SK-N-SH (cell line): ENCODE measurements at regions not wholly inside any gene's neighbourhood (a gene's known extent, or its start where the extent isn't known, plus 50 kb on each side); places are given as distances from the start of the nearest gene placed in this dataset.

Source experiments
- CTCF ChIA-PET: fragments of 300-600, 350-600 bp; formaldehyde crosslinking; extraction: SDS; loops from one replicate; lab custom pipeline; 2021; lab: Yijun Ruan, JAX
- POLR2A ChIA-PET: fragments of 350-600 bp; sonication (Branson Sonifier 250); formaldehyde crosslinking; extraction: SDS; loops from one replicate; lab custom pipeline; 2020; ENCODE audit warnings: antibody characterized with exemption, inconsistent platforms; lab: Yijun Ruan, JAX
- DNase-seq: peaks from one replicate; pipeline ENCODE4 v3.0.0; 2012
- H2AFZ ChIP-seq: fragments of 200-600 bp; sonication (generic); 2 replicates; pipeline ENCODE4 v1.8.1; 2016; ENCODE audit warnings: antibody characterized with exemption, mild to moderate bottlenecking, low read depth
- H3F3A ChIP-seq: fragments of 200-600 bp; sonication (generic); replicated peaks from 2 replicates; pipeline ENCODE3; 2016; ENCODE audit warnings: antibody characterized with exemption, mild to moderate bottlenecking; ENCODE audit not compliant: insufficient read depth
- H3K27ac ChIP-seq, 2 experiments: fragments of 200-500 bp in 1 of 2; fragments of 200-600 bp in 1 of 2; sonication (Bioruptor generic) in 1 of 2; sonication (generic), shearing (Covaris generic) in 1 of 2; 2 replicates each; pipeline versions ENCODE4 v1.5.1 to v1.6.1; 2014 to 2016; ENCODE audit warnings: low read depth in 2 of 2, inconsistent platforms in 1 of 2, low read length in 1 of 2, mild to moderate bottlenecking in 1 of 2, mixed read lengths in 1 of 2
- H3K27me3 ChIP-seq: fragments of 200-600 bp; sonication (generic), shearing (Covaris generic); 2 replicates; pipeline ENCODE4 v1.6.1; 2016; ENCODE audit warnings: mixed run types; ENCODE audit not compliant: insufficient read depth
- H3K36me3 ChIP-seq, 2 experiments: fragments of 200-500 bp in 1 of 2; fragments of 200-600 bp in 1 of 2; sonication (Bioruptor generic) in 1 of 2; sonication (generic) in 1 of 2; replicated peaks in 1 of 2; 2 replicates each; pipeline versions ENCODE3 to v1.5.1; 2014 to 2016; ENCODE audit warnings: low read length in 1 of 2, mild to moderate bottlenecking in 1 of 2; ENCODE audit not compliant: insufficient read depth in 2 of 2, control insufficient read depth in 1 of 2
- H3K4me1 ChIP-seq, 2 experiments: fragments of 200-500 bp in 1 of 2; fragments of 200-600 bp in 1 of 2; sonication (Bioruptor generic) in 1 of 2; sonication (generic), shearing (Covaris generic) in 1 of 2; 2 replicates each; pipeline versions ENCODE4 v1.5.1 to v1.6.1; 2014 to 2016; ENCODE audit warnings: low read depth in 1 of 2, low read length in 1 of 2, mixed run types in 1 of 2; ENCODE audit not compliant: insufficient read depth in 2 of 2, control insufficient read depth in 1 of 2
- H3K4me2 ChIP-seq: fragments of 200-600 bp; sonication (generic), shearing (Covaris generic); 2 replicates; pipeline ENCODE4 v1.6.1; 2017; ENCODE audit warnings: mixed run types
- H3K4me3 ChIP-seq, 2 experiments: fragments of 200-500 bp in 1 of 2; fragments of 200-600 bp in 1 of 2; sonication (Bioruptor generic) in 1 of 2; sonication (generic), shearing (Covaris generic) in 1 of 2; 2 replicates each; pipeline versions ENCODE4 v1.5.1 to v1.8.1; 2014 to 2016; ENCODE audit warnings: low read depth in 2 of 2, inconsistent platforms in 1 of 2, low read length in 1 of 2, mild to moderate bottlenecking in 1 of 2, mixed read lengths in 1 of 2, moderate library complexity in 1 of 2
- H3K79me2 ChIP-seq: fragments of 200-600 bp; sonication (generic); 2 replicates; pipeline ENCODE4 v1.8.1; 2017; ENCODE audit warnings: mild to moderate bottlenecking; ENCODE audit not compliant: insufficient read depth
- H3K9ac ChIP-seq: fragments of 200-600 bp; sonication (generic); 2 replicates; pipeline ENCODE4 v1.6.1; 2017; ENCODE audit warnings: mixed run types
- H3K9me2 ChIP-seq: fragments of 200-600 bp; sonication (generic); 2 replicates; pipeline ENCODE4 v1.6.1; 2017; ENCODE audit warnings: mixed run types
- H3K9me3 ChIP-seq: fragments of 200-600 bp; sonication (generic); 2 replicates; pipeline ENCODE4 v1.6.1; 2017; ENCODE audit warnings: mixed run types, mild to moderate bottlenecking, moderate library complexity
- H4K20me1 ChIP-seq: fragments of 200-600 bp; sonication (generic); 2 replicates; pipeline ENCODE4 v1.6.1; 2017; ENCODE audit warnings: mild to moderate bottlenecking, mixed run types; ENCODE audit not compliant: insufficient read depth
- CTCF ChIP-seq: fragments of 200-600 bp; sonication (generic); IDR thresholded peaks from 2 replicates; pipeline ENCODE4 v1.6.1; 2017; ENCODE audit warnings: antibody characterized with exemption, mild to moderate bottlenecking, moderate library complexity
- EP300 ChIP-seq, 2 experiments: IDR thresholded peaks; 2 replicates each; pipeline versions ENCODE4 v1.4.0 to v1.6.1; 2012; ENCODE audit warnings: borderline replicate concordance in 1 of 2, low read depth in 1 of 2, low read length in 1 of 2
- FOSL2 ChIP-seq: IDR thresholded peaks from 2 replicates; pipeline ENCODE4 v1.4.0; 2012; ENCODE audit warnings: low read depth, mild to moderate bottlenecking, moderate library complexity, borderline replicate concordance
- GABPA ChIP-seq: IDR thresholded peaks from 2 replicates; pipeline ENCODE4 v1.4.0; 2012; ENCODE audit warnings: low read depth, mild to moderate bottlenecking
- GATA2 ChIP-seq: sonication (generic); formaldehyde crosslinking; IDR thresholded peaks from 2 replicates; pipeline ENCODE4 v1.5.0; 2020; ENCODE audit warnings: mild to moderate bottlenecking, missing genetic modification reagents
- MEF2A ChIP-seq: IDR thresholded peaks from 2 replicates; pipeline ENCODE4 v1.4.0; 2012; ENCODE audit warnings: low read depth, borderline replicate concordance
- MXI1 ChIP-seq: IDR thresholded peaks from 2 replicates; pipeline ENCODE4 v1.6.1; 2012; ENCODE audit warnings: mild to moderate bottlenecking, low read depth, low read length, improper control_type of control experiment
- NFIC ChIP-seq: IDR thresholded peaks from 2 replicates; pipeline ENCODE4 v1.4.0; 2012; ENCODE audit warnings: borderline replicate concordance
- NRF1 ChIP-seq: IDR thresholded peaks from 2 replicates; pipeline ENCODE4 v1.6.1; 2012; ENCODE audit warnings: low read depth, mild to moderate bottlenecking, low read length
- RAD21 ChIP-seq: IDR thresholded peaks from 2 replicates; pipeline ENCODE4 v1.6.1; 2012; ENCODE audit warnings: mild to moderate bottlenecking, low read length
- RCOR1 ChIP-seq: fragments of 150-350 bp; IDR thresholded peaks from 2 replicates; pipeline ENCODE4 v1.6.1; 2017; ENCODE audit warnings: antibody characterized with exemption, low read length
- REST ChIP-seq: IDR thresholded peaks from 2 replicates; pipeline ENCODE4 v1.6.1; 2012; ENCODE audit warnings: mild to moderate bottlenecking, low read depth, low read length, moderate library complexity
- RXRA ChIP-seq: IDR thresholded peaks from 2 replicates; pipeline ENCODE4 v1.4.0; 2012; ENCODE audit warnings: low read depth, mild to moderate bottlenecking, borderline replicate concordance
- SMC3 ChIP-seq: IDR thresholded peaks from 2 replicates; pipeline ENCODE4 v1.6.1; 2012; ENCODE audit warnings: low read depth, low read length, improper control_type of control experiment
- TAF1 ChIP-seq: IDR thresholded peaks from 2 replicates; pipeline ENCODE4 v1.6.1; 2012; ENCODE audit warnings: low read depth, mild to moderate bottlenecking, low read length, moderate library complexity, borderline replicate concordance
- TEAD4 ChIP-seq: IDR thresholded peaks from 2 replicates; pipeline ENCODE4 v1.4.0; 2012; ENCODE audit warnings: mild to moderate bottlenecking, borderline replicate concordance; ENCODE audit not compliant: insufficient read depth
- USF2 ChIP-seq: fragments of 150-350 bp; IDR thresholded peaks from 2 replicates; pipeline ENCODE4 v1.6.1; 2017; ENCODE audit warnings: antibody characterized with exemption, low read length, low read depth, borderline replicate concordance
- YY1 ChIP-seq: IDR thresholded peaks from 2 replicates; pipeline ENCODE4 v1.4.0; 2012; ENCODE audit warnings: low read depth, mild to moderate bottlenecking
- WGBS: methylation state at CpG from one replicate; pipeline ENCODE4 v1.1.6; 2017; ENCODE audit warnings: low lambda C conversion rate; 5-methylcytosine and 5-hydroxymethylcytosine counted together

GRCh38 chr12:131608740-131609690 lies 101.9 kb upstream of the SFSWAP start:
- Histone ChIP-seq H3K79me2 (no peaks in the 10 kb centered on the region), H3K9ac (no peak overlapping the region), H3K27ac (no peak overlapping the region), H3K9me2 (no peaks in the 10 kb centered on the region), H3F3A (no peaks in the 10 kb centered on the region), H4K20me1 (no peaks in the 10 kb centered on the region), H3K4me2 (no peak overlapping the region), H3K4me3 (peak overlapping the region in 1 of 2 experiments; percentile 51; a peak in 1 of 4 replicates), H3K36me3 (no peaks in the 10 kb centered on the region), H3K4me1 (peaks cover 0 to 6% of the 10 kb centered on the region in 2 experiments; a peak in 1 of 4 replicates), H2AFZ (no peak overlapping the region), H3K27me3 (no peaks in the 10 kb centered on the region), H3K9me3 (no peaks in the 10 kb centered on the region)
- peak; percentile 84 for DNase-seq
- POLR2A ChIA-PET: no interaction called here
- TF ChIP-seq TEAD4 (no peak), GABPA (no peak), RXRA (no peak), CTCF (peak; percentile 36), NFIC (no peak), MXI1 (peak; percentile 32; the same call in 1 of the 2 replicates), GATA2 (CRISPR knock-in tag) (no peak), TAF1 (no peak), USF2 (no peak), FOSL2 (no peak), NRF1 (no peak), YY1 (no peak), RCOR1 (no peak), MEF2A (no peak), SMC3 (peak; percentile 39), EP300 (IDR thresholded peaks at IDR 0.05; ENCODE audit: borderline replicate concordance in 1 of 2, low read depth in 1 of 2, low read length in 1 of 2) (no peak), RAD21 (peak; percentile 69), REST (no peak)
- CTCF ChIA-PET: interaction anchor here (0.7 to 1.4 kb wide), 5 partner anchors 9 to 93 kb away, joined by 3 to 4 read pairs (median 3); no protein-coding TSS in a partner anchor
- 51% methylated on average over 26 of the region's 27 CpGs for WGBS
